ENCODE measurements at regions not wholly inside any gene's neighbourhood (a gene's known extent, or its start where the extent isn't known, plus 50 kb on each side); places are given as distances from the start of the nearest gene placed in this dataset.

GRCh38 chr7:87001214-87001613 lies 58.2 kb downstream of the ELAPOR2 start:
- TF ChIP-seq CTCF (IDR thresholded peaks at IDR 0.05) (no peak), POLR2A (IDR thresholded peaks at IDR 0.05) (no peak), EP300 (IDR thresholded peaks at IDR 0.05) (no peak)
